ENCODE measurements at regions not wholly inside any gene's neighbourhood (a gene's known extent, or its start where the extent isn't known, plus 50 kb on each side); places are given as distances from the start of the nearest gene placed in this dataset.
"Not testable (repeated sequence)": the region's sequence is repeated elsewhere in the genome, so short reads cannot be mapped to it uniquely, and the experiment has no call there.

GRCh38 chr7:83716923-83717322 is 68.0 kb upstream of the SEMA3E start:
- not testable (repeated sequence) for DNase-seq

DNA sequence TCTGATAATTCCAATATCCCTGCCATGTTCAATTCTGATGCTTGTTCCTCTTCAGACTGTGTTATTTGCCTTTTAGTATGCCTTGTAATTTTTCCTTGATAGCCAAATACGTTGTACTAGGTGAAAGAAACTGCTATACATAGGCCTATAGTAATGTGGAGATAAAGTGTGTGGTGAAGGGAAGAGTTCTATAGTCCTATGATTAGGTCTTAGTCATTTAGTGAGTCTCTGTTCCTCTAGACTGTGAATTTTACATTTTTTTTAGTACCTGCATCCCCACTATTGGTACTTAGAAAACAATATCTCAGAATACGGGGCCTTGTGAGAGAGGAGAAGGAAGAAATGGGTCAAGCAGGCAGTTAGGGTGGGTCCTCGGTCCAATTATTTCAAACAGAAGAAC is 59.6 kb upstream of the SEMA3E start:
- no peak for DNase-seq

- DNase-seq: no peak
Measured at GRCh38 chr7:83704564-83704963, 55.6 kb upstream of the SEMA3E start.

- DNase-seq: no peak
Measured at GRCh38 chr7:83702446-83702845, 53.5 kb upstream of the SEMA3E start.

- no peak for DNase-seq
Measured at GRCh38 chr7:83701736-83702135, 52.8 kb upstream of the SEMA3E start.
